Breast epithelium (tissue), 4 donors: ENCODE measurements at regions not wholly inside any gene's neighbourhood (a gene's known extent, or its start where the extent isn't known, plus 50 kb on each side); places are given as distances from the start of the nearest gene placed in this dataset.

Experiments used
- DNase-seq, 2 donors: peaks; one replicate each; pipeline ENCODE4 v3.0.0-alpha.2; 2019; ENCODE audit warnings: low spot score in 2 of 2
- H3K27ac ChIP-seq, 2 donors: fragments of 200-600 bp; sonication (generic) in 1 of 2; one replicate each; pipeline ENCODE4 v1.5.1; 2016 to 2019; ENCODE audit warnings: mild to moderate bottlenecking in 1 of 2
- H3K27me3 ChIP-seq, 2 donors: fragments of 200-600 bp; sonication (generic) in 1 of 2; one replicate each; pipeline versions ENCODE4 v1.5.1 to v1.6.0; 2017 to 2019; ENCODE audit warnings: control low read depth in 1 of 2, mild to moderate bottlenecking in 1 of 2
- H3K36me3 ChIP-seq: fragments of 200-600 bp; one replicate; pipeline ENCODE4 v1.5.1; 2019
- H3K4me1 ChIP-seq, 2 donors: fragments of 200-600 bp; sonication (generic); one replicate each; pipeline ENCODE4 v1.5.1; 2016 to 2019; ENCODE audit warnings: control low read depth in 1 of 2
- H3K4me3 ChIP-seq, 3 donors: fragments of 200-600 bp; sonication (generic); 1 replicate in 2 of 3; 2 replicates in 1 of 3; pipeline ENCODE4 v1.5.1; 2016 to 2019; ENCODE audit warnings: mild to moderate bottlenecking in 3 of 3, moderate library complexity in 2 of 3
- H3K9me3 ChIP-seq, 2 donors: fragments of 200-600 bp; sonication (generic) in 1 of 2; one replicate each; pipeline ENCODE4 v1.5.1; 2016 to 2019; ENCODE audit warnings: control low read depth in 1 of 2
- CTCF ChIP-seq, 3 donors: fragments of 450-650 bp; IDR thresholded peaks; one replicate each; pipeline ENCODE4 v1.5.1; 2016 to 2017; ENCODE audit warnings: antibody characterized with exemption in 3 of 3, mild to moderate bottlenecking in 3 of 3, moderate library complexity in 3 of 3
- POLR2A ChIP-seq: fragments of 450-650 bp; IDR thresholded peaks from one replicate; pipeline ENCODE4 v1.6.1; 2016; ENCODE audit warnings: antibody characterized with exemption, mild to moderate bottlenecking, moderate library complexity
- POLR2AphosphoS5 ChIP-seq, 3 donors: sonication (generic); formaldehyde crosslinking; IDR thresholded peaks; one replicate each; pipeline ENCODE4 v1.6.1; 2017; ENCODE audit warnings: antibody characterized with exemption in 3 of 3
- intact Hi-C: fragments of 100-400 bp; cut with DNase I; formaldehyde crosslinking; loops from one replicate; pipeline ENCODE4 v1.15.1; 2023; ENCODE audit warnings: low total_unique reads

DNA sequence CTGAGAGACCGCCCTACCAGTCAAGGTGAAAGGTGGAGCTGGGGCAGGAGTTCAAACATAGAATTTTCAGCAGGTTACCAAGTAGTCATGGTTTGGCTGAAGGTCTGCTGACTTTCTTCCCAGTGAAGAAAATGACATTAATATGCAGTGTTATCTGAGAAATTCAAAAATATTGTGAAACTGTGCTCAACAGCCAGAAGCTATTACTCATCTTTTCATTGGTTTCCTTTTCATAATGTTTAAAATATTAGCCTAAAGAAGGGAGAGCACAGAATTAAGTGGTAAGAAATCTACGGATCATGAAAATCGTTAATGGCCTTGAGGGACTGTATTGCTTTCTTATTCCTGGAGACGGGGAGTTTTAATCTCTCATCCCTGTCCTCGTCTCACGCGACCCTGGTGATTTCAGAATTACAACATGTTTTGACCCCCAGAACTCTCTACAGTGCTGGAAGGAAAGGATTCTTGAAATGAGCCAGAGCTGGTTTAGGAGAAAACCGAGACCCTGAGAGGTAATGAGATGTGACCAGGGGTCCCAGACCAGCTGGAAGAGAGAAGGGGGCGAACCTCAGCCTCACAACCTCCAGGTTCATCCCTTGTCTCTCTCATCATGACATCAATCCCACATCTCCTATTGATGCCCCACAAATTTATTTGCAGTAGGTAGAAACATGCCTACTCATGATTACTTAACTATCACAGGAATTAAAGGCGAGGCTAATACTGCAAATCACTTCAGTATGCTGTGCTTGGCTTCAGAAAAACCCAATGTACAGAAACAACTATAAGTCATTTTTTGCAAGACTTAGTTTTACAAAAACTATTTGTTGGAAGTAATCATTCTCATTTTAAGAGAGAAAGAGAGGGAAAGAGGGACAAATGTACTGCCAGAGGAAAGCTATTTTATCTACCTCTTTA is 209.5 kb downstream of the FNDC1 start:
- H3K4me3 ChIP-seq = no peak overlapping the region
- intact Hi-C loops = no loop called here
- no peaks in the 10 kb centered on the region for H3K36me3 ChIP-seq
- TF ChIP-seq POLR2A = no peak
- TF ChIP-seq POLR2AphosphoS5 (IDR thresholded peaks at IDR 0.05) = no peak
- no peak for TF ChIP-seq CTCF (IDR thresholded peaks at IDR 0.05)
- no peak overlapping the region for H3K27ac ChIP-seq
- no peaks in the 10 kb centered on the region for H3K9me3 ChIP-seq
- H3K27me3 ChIP-seq = no peaks in the 10 kb centered on the region
- no peaks in the 10 kb centered on the region for H3K4me1 ChIP-seq
- DNase-seq = no peak

DNA sequence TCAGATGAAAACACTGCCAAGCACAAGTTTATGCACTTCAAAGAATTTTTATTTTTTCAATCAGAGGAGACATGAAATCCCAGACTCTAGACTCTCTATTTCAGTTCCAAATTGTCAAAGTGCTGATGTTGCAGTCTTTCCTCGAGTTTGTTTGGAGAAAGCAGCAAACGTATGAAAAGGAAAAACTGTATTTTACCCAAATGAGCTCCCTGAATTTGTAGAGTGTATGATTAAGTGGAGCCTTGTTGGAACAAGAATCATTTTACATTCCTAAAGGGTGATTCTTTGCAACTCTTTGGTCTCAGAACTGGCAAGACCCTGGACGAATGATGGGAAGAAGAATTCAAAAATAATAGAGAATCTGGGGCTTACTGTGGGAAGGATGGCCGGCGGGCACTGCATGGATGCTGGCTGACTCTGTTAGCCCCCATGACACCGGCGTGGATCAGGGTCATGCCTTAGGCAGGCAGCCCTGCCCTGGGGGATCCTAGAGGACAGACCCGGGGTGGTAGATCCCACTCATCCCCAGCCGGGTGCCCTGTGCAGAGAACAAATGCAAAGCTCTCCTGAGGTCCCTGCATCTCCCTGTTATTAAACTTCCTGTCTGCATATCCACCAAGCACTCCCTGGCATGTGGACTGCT is 207.4 kb downstream of the FNDC1 start:
- H3K27me3 ChIP-seq = no peaks in the 10 kb centered on the region
- DNase-seq = no peak
- TF ChIP-seq POLR2A (no peak), CTCF (IDR thresholded peaks at IDR 0.05) (no peak)
- no peaks in the 10 kb centered on the region for H3K9me3 ChIP-seq
- no peak overlapping the region for H3K4me3 ChIP-seq
- H3K36me3 ChIP-seq = no peaks in the 10 kb centered on the region
- no peaks in the 10 kb centered on the region for H3K4me1 ChIP-seq
- intact Hi-C loops = no loop called here
- H3K27ac ChIP-seq = peak overlapping the region in 1 of 2 donors; percentile 3

DNA sequence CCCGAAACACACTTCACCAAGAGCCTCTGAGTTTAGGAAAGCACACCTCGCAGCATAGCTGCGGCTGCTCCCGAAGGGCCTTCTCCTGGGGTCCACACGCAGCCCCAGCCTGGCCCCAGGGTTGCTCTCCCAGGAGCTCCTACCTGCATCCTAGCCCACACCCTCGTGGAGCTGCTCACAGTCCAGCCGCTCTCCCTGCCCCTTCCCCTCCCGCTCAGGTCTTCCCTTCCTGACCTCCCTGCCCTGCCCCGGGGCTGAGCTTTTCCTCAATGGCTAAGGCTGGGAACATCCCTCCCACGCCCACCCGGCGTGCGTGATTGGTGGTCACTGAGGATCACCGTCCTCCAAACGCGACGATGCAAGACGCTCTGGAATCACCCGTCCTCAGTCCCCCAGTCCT is 205.8 kb downstream of the FNDC1 start:
- TF ChIP-seq POLR2A (no peak), CTCF (IDR thresholded peaks at IDR 0.05) (no peak), POLR2AphosphoS5 (IDR thresholded peaks at IDR 0.05) (no peak)
- Histone ChIP-seq H3K27me3 (no peaks in the 10 kb centered on the region), H3K36me3 (no peaks in the 10 kb centered on the region), H3K9me3 (peaks cover 7 to 8% of the 10 kb centered on the region in 2 donors), H3K27ac (no peak overlapping the region), H3K4me1 (no peaks in the 10 kb centered on the region), H3K4me3 (no peak overlapping the region)
- intact Hi-C loops = no loop called here
- no peak for DNase-seq

- Histone ChIP-seq H3K9me3 (peaks cover 18 to 19% of the 10 kb centered on the region in 2 donors), H3K36me3 (no peaks in the 10 kb centered on the region), H3K27me3 (no peaks in the 10 kb centered on the region), H3K4me1 (no peaks in the 10 kb centered on the region), H3K27ac (no peak overlapping the region), H3K4me3 (no peak overlapping the region)
- DNase-seq = no peak
- intact Hi-C loops = no loop called here
- TF ChIP-seq POLR2A (no peak), POLR2AphosphoS5 (IDR thresholded peaks at IDR 0.05) (no peak), CTCF (IDR thresholded peaks at IDR 0.05) (no peak)
Measured at GRCh38 chr6:159373670-159374069, 204.5 kb downstream of the FNDC1 start.

DNA sequence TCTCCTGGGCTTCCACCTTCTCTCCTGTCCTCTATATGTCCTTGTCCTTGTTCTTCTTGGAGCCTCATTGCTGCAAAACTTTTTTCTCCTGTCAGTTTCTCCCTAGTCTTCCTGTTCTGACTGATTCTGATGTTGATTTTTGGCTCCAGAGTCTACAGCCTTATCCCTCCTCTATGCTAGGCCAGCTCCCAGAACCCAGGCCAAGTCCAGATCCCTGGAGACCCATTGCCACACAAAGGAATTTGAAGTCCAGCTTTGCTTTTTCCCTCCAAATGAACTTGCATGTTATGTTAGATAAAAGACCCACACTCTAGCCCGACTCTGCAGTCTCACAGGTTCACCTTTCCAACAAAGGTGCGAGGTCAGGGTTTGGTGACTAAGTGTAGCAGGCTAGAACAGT is 203.1 kb downstream of the FNDC1 start:
- Histone ChIP-seq H3K36me3 (no peaks in the 10 kb centered on the region), H3K4me3 (no peak overlapping the region), H3K27ac (no peak overlapping the region), H3K27me3 (no peaks in the 10 kb centered on the region), H3K9me3 (peaks cover 18 to 19% of the 10 kb centered on the region in 2 donors), H3K4me1 (no peaks in the 10 kb centered on the region)
- no peak for DNase-seq
- TF ChIP-seq CTCF (IDR thresholded peaks at IDR 0.05) (no peak), POLR2A (no peak), POLR2AphosphoS5 (IDR thresholded peaks at IDR 0.05) (no peak)
- intact Hi-C loops = no loop called here
